ENCODE measurements at regions not wholly inside any gene's neighbourhood (a gene's known extent, or its start where the extent isn't known, plus 50 kb on each side); places are given as distances from the start of the nearest gene placed in this dataset.

GRCh38 chr2:118251427-118251826, 163.2 kb downstream of the INSIG2 start:
- ChIA-PET CTCF (no interaction called here), POLR2A (no interaction called here)
- no peaks in the 10 kb centered on the region for H3K4me1 Mint-ChIP-seq (ENCODE audit: low read depth)
- no peak for TF ChIP-seq CTCF (IDR thresholded peaks at IDR 0.05)
- Histone ChIP-seq H3K4me1 (ENCODE audit: insufficient read depth, low read length) (no peaks in the 10 kb centered on the region), H3K27ac (ENCODE audit: low read depth in 1 of 2, low read length in 2 of 2) (no peak overlapping the region), H3K4me3 (ENCODE audit: low read length) (no peak overlapping the region), H3K27me3 (ENCODE audit: control insufficient read depth in 1 of 2, insufficient read depth in 2 of 2, low read length in 2 of 2) (peaks cover 0 to 11% of the 10 kb centered on the region in 2 experiments), H3K36me3 (ENCODE audit: insufficient read depth, low read length) (no peaks in the 10 kb centered on the region), H3K9me3 (ENCODE audit: control insufficient read depth in 1 of 2, insufficient read depth in 1 of 2, low read length in 2 of 2) (no peaks in the 10 kb centered on the region)
- DNase-seq (no peak), ATAC-seq (ENCODE audit: poor library complexity) (no peak)
- H3K9me3 Mint-ChIP-seq, result no peaks in the 10 kb centered on the region
- no peaks in the 10 kb centered on the region for H3K36me3 Mint-ChIP-seq (ENCODE audit: low read depth)
- H3K4me3 Mint-ChIP-seq, result no peak overlapping the region
- intact Hi-C loops (cut with DNase I, micrococcal nuclease), result no loop called here
- H3K27me3 Mint-ChIP-seq, result peaks cover 35% of the 10 kb centered on the region
- no peak overlapping the region for H3K27ac Mint-ChIP-seq

- Mint-ChIP-seq H3K9me3 (no peaks in the 10 kb centered on the region), H3K4me1 (ENCODE audit: low read depth) (no peaks in the 10 kb centered on the region), H3K27me3 (peaks cover 30% of the 10 kb centered on the region), H3K27ac (no peak overlapping the region), H3K4me3 (no peak overlapping the region), H3K36me3 (ENCODE audit: low read depth) (no peaks in the 10 kb centered on the region)
- H3K4me3 ChIP-seq (ENCODE audit: low read length), result no peak overlapping the region
- no peak for TF ChIP-seq CTCF (IDR thresholded peaks at IDR 0.05)
- H3K27me3 ChIP-seq (ENCODE audit: control insufficient read depth in 1 of 2, insufficient read depth in 2 of 2, low read length in 2 of 2), result peaks cover 0 to 10% of the 10 kb centered on the region in 2 experiments
- H3K4me1 ChIP-seq (ENCODE audit: insufficient read depth, low read length), result no peaks in the 10 kb centered on the region
- no peaks in the 10 kb centered on the region for H3K9me3 ChIP-seq (ENCODE audit: control insufficient read depth in 1 of 2, insufficient read depth in 1 of 2, low read length in 2 of 2)
- no peaks in the 10 kb centered on the region for H3K36me3 ChIP-seq (ENCODE audit: insufficient read depth, low read length)
- intact Hi-C loops (cut with DNase I, micrococcal nuclease), result no loop called here
- DNase-seq, result no peak
- ChIA-PET CTCF (no interaction called here), POLR2A (no interaction called here)
- ATAC-seq (ENCODE audit: poor library complexity), result no peak
- H3K27ac ChIP-seq (ENCODE audit: low read depth in 1 of 2, low read length in 2 of 2), result no peak overlapping the region
Observed at GRCh38 chr2:118250463-118250862, 162.2 kb downstream of the INSIG2 start.

GRCh38 chr2:118250001-118250400, 161.7 kb downstream of the INSIG2 start:
- no peaks in the 10 kb centered on the region for H3K9me3 ChIP-seq (ENCODE audit: control insufficient read depth in 1 of 2, insufficient read depth in 1 of 2, low read length in 2 of 2)
- ChIA-PET POLR2A (no interaction called here), CTCF (no interaction called here)
- H3K27me3 ChIP-seq (ENCODE audit: control insufficient read depth in 1 of 2, insufficient read depth in 2 of 2, low read length in 2 of 2), result peaks cover 1 to 5% of the 10 kb centered on the region in 2 experiments
- H3K27ac ChIP-seq (ENCODE audit: low read depth in 1 of 2, low read length in 2 of 2), result no peak overlapping the region
- H3K4me1 Mint-ChIP-seq (ENCODE audit: low read depth), result no peaks in the 10 kb centered on the region
- H3K9me3 Mint-ChIP-seq, result no peaks in the 10 kb centered on the region
- intact Hi-C loops (cut with DNase I, micrococcal nuclease), result no loop called here
- H3K4me1 ChIP-seq (ENCODE audit: insufficient read depth, low read length), result no peaks in the 10 kb centered on the region
- H3K4me3 Mint-ChIP-seq, result no peak overlapping the region
- TF ChIP-seq CTCF (IDR thresholded peaks at IDR 0.05), result no peak
- no peaks in the 10 kb centered on the region for H3K36me3 Mint-ChIP-seq (ENCODE audit: low read depth)
- ATAC-seq (ENCODE audit: poor library complexity), result no peak
- peaks cover 25% of the 10 kb centered on the region for H3K27me3 Mint-ChIP-seq
- H3K36me3 ChIP-seq (ENCODE audit: insufficient read depth, low read length), result no peaks in the 10 kb centered on the region
- no peak for DNase-seq
- no peak overlapping the region for H3K27ac Mint-ChIP-seq
- H3K4me3 ChIP-seq (ENCODE audit: low read length), result no peak overlapping the region
